HG02885 (cell line): ENCODE measurements at regions not wholly inside any gene's neighbourhood (a gene's known extent, or its start where the extent isn't known, plus 50 kb on each side); places are given as distances from the start of the nearest gene placed in this dataset.
"Not testable (repeated sequence)": the region's sequence is repeated elsewhere in the genome, so short reads cannot be mapped to it uniquely, and the experiment has no call there.

Experiments
- ATAC-seq: cut with Tn5 transposase; IDR thresholded peaks from one replicate; pipeline ENCODE4 v1.9.1; 2021; ENCODE audit warnings: mild to moderate bottlenecking; ENCODE audit not compliant: unreplicated experiment, poor library complexity

DNA sequence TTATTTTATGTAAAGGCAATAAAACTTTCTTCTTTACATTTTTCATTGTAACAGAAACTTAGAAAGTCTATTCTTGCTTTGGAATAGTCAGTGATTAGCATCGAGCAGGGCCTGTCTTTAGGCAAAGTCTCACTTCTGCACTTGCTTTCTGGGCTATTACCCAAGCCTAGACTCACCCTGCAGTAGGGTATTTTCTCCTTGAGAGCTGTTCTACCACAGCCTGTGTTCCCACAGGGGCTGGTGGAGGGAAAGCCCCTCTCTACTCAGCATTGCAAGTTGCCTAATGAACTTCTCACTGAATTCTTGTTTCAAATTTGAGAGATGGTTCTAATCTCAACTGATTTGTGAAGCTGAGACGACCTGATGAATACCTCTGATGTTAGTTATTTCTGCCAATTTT, 111.7 kb upstream of the KLHL14 start:
- ATAC-seq: peak; percentile 83

DNA sequence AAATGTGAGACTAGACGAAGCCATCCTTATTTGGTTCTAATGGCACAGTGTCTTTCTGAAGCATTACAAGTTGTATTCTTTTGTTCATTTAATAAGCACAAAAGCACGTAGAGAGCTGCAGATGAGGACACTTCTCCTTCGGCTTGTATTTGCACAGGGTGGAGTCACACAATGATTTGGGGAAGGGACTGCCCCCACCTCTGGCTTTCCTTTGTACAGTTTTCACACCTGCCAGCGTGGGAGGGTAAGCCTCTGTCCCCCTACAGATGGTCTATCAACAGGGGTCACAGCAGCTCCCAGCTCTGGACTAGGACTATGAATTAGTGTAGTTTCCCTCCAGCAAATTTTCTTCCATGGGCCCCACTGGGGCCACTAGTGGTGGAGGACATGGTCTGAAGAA, 108.2 kb upstream of the KLHL14 start:
- no peak for ATAC-seq

DNA sequence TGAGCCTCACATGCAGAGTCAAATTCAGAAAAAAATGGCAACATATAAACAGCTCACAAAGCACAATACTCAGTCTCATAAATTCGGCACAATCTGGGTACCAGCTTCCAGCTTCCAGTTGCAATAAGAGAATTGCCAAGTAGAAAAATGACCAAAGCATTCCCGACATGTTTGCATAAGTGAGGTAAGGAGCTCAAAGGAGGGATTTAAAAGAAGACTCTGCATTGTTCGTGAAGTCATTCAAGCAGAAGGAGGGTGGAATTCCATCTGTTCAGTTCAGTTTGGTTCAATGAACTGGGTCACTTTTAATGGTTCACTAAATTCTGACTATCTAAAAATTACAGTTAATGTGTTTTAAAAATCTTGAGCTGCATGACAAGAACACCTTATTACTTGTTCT, 106.7 kb upstream of the KLHL14 start:
- ATAC-seq: no peak

- no peak for ATAC-seq
These were observed 105.6 kb upstream of the KLHL14 start for GRCh38 chr18:32878436-32878835.

DNA sequence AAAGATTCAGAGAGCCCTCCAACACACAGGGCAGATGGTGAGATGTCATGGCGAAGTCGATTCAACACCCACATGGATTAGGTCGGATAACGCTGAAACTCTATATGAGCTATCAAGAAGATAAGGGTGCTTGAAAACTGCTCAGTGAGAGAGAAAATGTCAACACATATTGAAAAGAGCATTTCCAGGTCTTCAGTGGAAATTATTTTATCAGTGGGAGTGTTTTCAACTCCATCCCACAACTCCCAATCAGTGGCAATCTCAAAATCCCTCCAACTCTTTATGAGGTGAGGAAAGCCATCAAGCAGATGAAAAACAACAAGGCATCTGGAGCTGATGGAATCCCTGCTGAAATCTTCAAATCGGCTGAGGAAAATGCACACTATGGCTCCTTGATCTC, 104.5 kb upstream of the KLHL14 start:
- ATAC-seq: no peak

DNA sequence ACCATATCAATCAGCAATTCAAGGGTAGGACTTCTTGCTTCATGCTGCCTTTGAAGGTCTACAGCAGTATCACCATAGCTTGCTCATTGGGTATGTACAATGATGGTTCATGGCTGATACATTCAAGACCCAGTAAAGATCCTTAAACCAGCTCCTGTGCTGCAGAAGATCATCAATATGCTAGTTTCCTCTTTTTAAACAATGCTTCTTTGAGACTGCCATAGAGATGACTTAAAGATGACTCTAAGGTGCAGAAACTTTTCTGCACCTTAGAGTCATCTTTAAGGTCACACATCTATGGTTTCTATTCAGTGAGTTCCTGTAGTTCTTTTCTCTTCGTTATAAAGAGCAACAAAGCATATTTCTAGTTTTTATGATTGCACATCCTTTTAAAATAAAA, 102.8 kb upstream of the KLHL14 start:
- ATAC-seq: no peak

- ATAC-seq: no peak
These were observed 99.0 kb upstream of the KLHL14 start for GRCh38 chr18:32871786-32872185.

- no peak for ATAC-seq
These were observed 97.8 kb upstream of the KLHL14 start for GRCh38 chr18:32870611-32871010.

DNA sequence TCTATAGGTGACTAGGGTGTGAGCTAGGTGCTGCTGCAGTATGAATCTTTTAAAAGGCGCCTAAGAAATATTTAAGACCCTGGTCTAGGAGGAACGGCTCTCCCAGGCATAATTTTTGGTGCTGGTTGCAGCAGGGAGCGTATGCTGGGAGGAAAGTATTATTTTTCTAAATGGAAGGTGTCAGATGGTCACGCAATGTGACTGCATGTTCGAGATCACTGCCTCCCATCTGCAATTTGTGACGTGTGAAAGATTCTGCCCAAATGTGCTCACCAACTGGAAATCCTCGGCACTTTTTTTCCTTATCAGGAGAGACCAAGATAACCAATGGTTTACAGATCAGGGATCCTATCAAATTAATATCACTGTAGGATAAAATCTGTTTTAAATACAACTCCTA, 95.6 kb upstream of the KLHL14 start:
- ATAC-seq: no peak

GRCh38 chr18:32867936-32868335, 95.1 kb upstream of the KLHL14 start:
- ATAC-seq: no peak

GRCh38 chr18:32867330-32867729, 94.5 kb upstream of the KLHL14 start:
- no peak for ATAC-seq

GRCh38 chr18:32862031-32862430, 89.2 kb upstream of the KLHL14 start:
- not testable (repeated sequence) for ATAC-seq

DNA sequence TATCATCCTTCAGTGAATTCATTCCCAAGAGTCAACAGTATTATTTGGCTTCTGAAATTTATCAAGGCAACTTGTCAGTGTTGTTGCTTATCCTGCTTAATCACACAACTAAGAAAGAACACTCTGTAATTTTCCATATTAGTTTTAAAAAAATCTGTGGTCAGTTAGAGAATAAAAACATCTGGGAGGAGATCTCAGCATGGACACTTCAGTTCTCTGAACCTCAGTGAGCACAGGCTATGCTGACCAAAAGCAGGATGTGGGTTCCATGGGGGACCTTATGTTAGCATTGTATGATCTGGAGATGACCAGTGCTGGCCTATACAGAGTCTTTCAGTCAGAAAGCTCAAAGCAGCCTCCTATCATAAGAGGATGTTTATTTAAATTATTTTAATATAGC, 79.1 kb upstream of the KLHL14 start:
- ATAC-seq: no peak

DNA sequence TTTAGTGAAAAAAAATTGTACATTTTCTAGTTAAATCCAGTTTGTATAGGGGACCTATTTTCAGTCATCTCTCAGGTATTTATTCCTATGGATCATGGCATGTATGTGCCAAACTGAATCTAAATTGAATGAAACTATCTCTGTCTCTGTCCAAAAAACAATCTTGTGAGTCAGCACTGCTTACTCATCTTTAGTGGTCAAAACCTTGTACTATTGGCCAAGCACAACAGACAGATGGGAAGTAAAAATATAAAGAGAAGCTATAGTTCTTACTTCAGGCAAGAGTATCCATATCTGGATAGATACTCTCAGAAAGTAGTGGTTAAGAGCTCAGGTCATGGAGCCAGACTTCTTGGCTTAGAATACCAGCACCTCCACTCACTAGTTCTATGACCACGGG, 76.0 kb upstream of the KLHL14 start:
- no peak for ATAC-seq

DNA sequence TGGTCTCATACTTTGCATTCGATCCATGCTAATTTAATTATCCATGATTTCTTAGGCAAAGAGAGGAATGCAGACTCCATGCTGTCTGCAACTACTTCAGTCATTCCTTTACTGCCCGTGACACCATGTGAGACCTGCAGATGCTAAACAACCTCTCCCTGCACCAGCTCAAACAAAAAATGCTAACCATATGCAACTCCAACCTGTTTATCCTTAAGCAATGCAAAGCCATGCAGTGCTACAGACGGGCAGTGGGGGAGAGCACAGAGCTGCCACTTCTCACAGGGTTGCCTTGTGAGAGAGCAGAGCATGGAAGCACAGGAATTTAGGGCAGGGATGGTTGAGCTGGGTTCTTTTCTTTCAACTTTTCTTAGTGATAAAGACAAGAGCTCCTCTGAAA, 74.9 kb upstream of the KLHL14 start:
- ATAC-seq: no peak

DNA sequence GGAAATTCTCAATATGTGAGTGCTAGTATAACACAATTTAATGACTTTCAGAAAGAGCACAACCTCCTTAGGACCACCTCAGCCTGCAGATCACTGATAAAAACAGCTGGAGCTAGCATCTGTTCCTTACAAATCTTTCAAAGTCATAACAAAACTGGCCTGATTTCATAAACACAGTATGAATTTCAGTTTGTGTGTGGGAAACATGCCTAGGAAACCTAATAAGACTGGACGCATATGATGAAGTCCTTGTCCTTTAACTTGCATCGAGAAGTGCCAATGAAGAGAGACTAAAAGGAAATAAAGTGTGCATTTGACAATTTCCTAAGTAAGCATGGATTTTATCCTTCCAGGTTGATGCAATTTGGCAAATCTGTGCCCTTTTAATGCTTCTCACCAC, 74.1 kb upstream of the KLHL14 start:
- no peak for ATAC-seq

DNA sequence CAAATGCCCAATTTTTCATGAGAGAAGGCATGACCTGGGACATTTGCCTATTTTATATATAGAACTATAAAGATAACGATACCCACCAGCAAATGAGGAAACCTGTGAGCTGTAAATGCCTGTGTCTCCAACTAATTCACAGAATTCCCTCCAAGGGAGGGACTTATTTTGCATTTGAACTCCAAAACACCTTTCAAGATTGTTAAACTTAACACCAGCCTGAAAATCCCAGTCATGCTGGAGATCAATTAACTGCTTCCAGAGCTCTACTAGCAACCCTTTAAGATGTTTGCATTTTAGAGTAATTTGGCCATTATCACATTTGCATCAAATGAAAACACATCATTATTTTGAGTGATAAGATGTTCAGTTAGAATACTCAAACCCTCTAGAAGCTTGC, 68.1 kb upstream of the KLHL14 start:
- ATAC-seq: no peak

DNA sequence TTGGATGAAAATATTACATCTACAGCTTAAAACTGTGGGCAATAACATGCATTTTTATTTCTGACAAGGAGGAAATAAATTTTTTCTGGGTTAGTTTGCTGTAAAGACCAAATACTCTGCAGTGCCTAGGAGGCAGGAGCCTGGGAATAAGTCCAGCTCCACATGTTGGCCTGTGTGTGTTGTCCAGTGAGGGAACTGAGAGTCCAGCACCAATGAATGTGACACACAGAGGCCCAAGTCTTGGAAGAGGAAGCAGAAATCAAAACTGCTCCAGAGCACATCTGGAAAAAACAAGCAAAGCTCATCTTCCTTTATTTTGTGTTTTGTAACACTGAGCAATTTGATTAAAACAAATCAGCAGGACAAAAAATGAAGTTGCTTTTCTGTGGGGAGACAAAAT, 63.1 kb upstream of the KLHL14 start:
- ATAC-seq: no peak

DNA sequence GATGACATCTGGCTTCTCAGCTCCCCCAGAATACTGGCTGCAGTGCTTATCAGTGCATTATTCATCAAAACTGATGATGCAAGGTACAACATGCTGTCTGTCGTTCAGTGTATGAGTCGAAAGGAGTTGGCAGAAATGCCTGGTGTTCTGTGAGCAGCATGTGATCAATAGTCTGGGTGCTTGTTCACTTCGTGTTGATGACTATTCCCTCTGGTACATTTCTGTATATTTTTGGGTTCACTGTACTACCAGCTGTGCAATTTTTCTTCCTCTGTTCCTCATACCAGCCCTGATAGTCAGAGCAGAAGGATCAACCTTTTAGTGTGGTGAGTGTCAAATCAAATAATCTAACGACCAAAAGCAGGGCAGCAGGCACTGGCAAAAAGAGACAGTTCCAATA, 59.0 kb upstream of the KLHL14 start:
- ATAC-seq: no peak

DNA sequence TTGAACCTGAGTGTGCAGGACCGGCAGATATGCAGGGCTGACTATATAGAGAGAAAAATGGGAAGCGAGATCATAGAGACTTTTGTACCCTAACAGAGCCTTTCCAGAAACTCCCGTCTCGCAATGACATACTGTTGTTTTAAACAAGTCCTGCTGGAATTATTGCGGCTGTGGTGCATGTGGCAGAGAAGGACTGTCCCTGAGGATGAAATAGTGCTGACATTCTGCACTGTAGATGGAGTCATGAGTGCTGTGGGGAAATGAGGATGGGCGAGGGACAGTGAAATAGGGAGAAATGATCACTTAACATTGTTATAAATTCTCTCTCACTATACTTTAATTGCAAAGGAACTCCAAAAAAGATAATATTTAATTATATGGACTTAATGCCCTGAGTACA, 50.4 kb upstream of the KLHL14 start:
- ATAC-seq: no peak
